ENCODE measurements at regions not wholly inside any gene's neighbourhood (a gene's known extent, or its start where the extent isn't known, plus 50 kb on each side); places are given as distances from the start of the nearest gene placed in this dataset.
"Not testable (repeated sequence)": the region's sequence is repeated elsewhere in the genome, so short reads cannot be mapped to it uniquely, and the experiment has no call there.

GRCh38 chr4:134057356-134057755 is 144.2 kb downstream of the PABPC4L start:
- H3K27me3 ChIP-seq = no peaks in the 10 kb centered on the region
- intact Hi-C loops (cut with DNase I) = no loop called here
- H3K4me3 ChIP-seq = no peak overlapping the region
- no peaks in the 10 kb centered on the region for H3K9me3 ChIP-seq (replicated peaks in 1 of 3)
- H3K4me1 ChIP-seq (replicated peaks in 1 of 2) = no peaks in the 10 kb centered on the region
- no peak for DNase-seq
- 83 to 89% (median 87%) methylated on average over 3 of the region's 3 CpGs for WGBS, 4 donors
- H3K27ac ChIP-seq = no peak overlapping the region
- TF ChIP-seq POLR2A (IDR thresholded peaks at IDR 0.05) = no peak
- no peak for TF ChIP-seq CTCF (IDR thresholded peaks at IDR 0.05)
- no peaks in the 10 kb centered on the region for H3K36me3 ChIP-seq (replicated peaks in 1 of 2)

GRCh38 chr4:134046221-134046620 is 155.4 kb downstream of the PABPC4L start:
- H3K9me3 ChIP-seq (replicated peaks in 1 of 3); H3K4me3 ChIP-seq; H3K27me3 ChIP-seq; H3K4me1 ChIP-seq (replicated peaks in 1 of 2); DNase-seq; H3K36me3 ChIP-seq (replicated peaks in 1 of 2); intact Hi-C loops (cut with DNase I); H3K27ac ChIP-seq: not testable (repeated sequence)
- WGBS, 4 donors = 76 to 87% (median 79%) methylated on average over 6 of the region's 6 CpGs

GRCh38 chr4:134045411-134045810 is 156.2 kb downstream of the PABPC4L start:
- intact Hi-C loops (cut with DNase I) = no loop called here
- H3K27ac ChIP-seq = no peak overlapping the region
- TF ChIP-seq CTCF (IDR thresholded peaks at IDR 0.05) (no peak), POLR2A (IDR thresholded peaks at IDR 0.05) (no peak)
- H3K4me1 ChIP-seq (replicated peaks in 1 of 2) = no peaks in the 10 kb centered on the region
- H3K9me3 ChIP-seq (replicated peaks in 1 of 3) = no peaks in the 10 kb centered on the region
- WGBS, 4 donors = 80 to 87% (median 86%) methylated on average over 3 of the region's 3 CpGs
- DNase-seq = no peak
- H3K27me3 ChIP-seq = no peaks in the 10 kb centered on the region
- H3K4me3 ChIP-seq = no peak overlapping the region
- H3K36me3 ChIP-seq (replicated peaks in 1 of 2) = no peaks in the 10 kb centered on the region

GRCh38 chr4:134043266-134043665 is 158.3 kb downstream of the PABPC4L start:
- no peaks in the 10 kb centered on the region for H3K9me3 ChIP-seq (replicated peaks in 1 of 3)
- TF ChIP-seq CTCF (IDR thresholded peaks at IDR 0.05) (no peak), POLR2A (IDR thresholded peaks at IDR 0.05) (no peak)
- H3K36me3 ChIP-seq (replicated peaks in 1 of 2) = no peaks in the 10 kb centered on the region
- intact Hi-C loops (cut with DNase I) = no loop called here
- H3K27me3 ChIP-seq = no peaks in the 10 kb centered on the region
- no peak overlapping the region for H3K27ac ChIP-seq
- H3K4me3 ChIP-seq = no peak overlapping the region
- 63 to 74% (median 66%) methylated on average over 3 of the region's 3 CpGs for WGBS, 4 donors
- DNase-seq = no peak
- no peaks in the 10 kb centered on the region for H3K4me1 ChIP-seq (replicated peaks in 1 of 2)

- Histone ChIP-seq H3K9me3 (replicated peaks in 1 of 3) (no peaks in the 10 kb centered on the region), H3K27me3 (no peaks in the 10 kb centered on the region), H3K4me1 (replicated peaks in 1 of 2) (no peaks in the 10 kb centered on the region), H3K36me3 (replicated peaks in 1 of 2) (no peaks in the 10 kb centered on the region), H3K4me3 (no peak overlapping the region), H3K27ac (no peak overlapping the region)
- DNase-seq = no peak
- intact Hi-C loops (cut with DNase I) = no loop called here
- no peak for TF ChIP-seq CTCF (IDR thresholded peaks at IDR 0.05)
- no peak for TF ChIP-seq POLR2A (IDR thresholded peaks at IDR 0.05)
Measured at GRCh38 chr4:134028421-134028820, 173.2 kb downstream of the PABPC4L start.

All from adrenal gland (tissue), 9 donors.